ENCODE measurements at regions not wholly inside any gene's neighbourhood (a gene's known extent, or its start where the extent isn't known, plus 50 kb on each side); places are given as distances from the start of the nearest gene placed in this dataset.

GRCh38 chr21:35208104-35208503 is 159.0 kb upstream of the RUNX1 start:
- DNase-seq (ENCODE audit: low read depth), result no peak

- no peak for DNase-seq (ENCODE audit: low read depth)
These were observed 158.2 kb upstream of the RUNX1 start for GRCh38 chr21:35207322-35207721.

DNA sequence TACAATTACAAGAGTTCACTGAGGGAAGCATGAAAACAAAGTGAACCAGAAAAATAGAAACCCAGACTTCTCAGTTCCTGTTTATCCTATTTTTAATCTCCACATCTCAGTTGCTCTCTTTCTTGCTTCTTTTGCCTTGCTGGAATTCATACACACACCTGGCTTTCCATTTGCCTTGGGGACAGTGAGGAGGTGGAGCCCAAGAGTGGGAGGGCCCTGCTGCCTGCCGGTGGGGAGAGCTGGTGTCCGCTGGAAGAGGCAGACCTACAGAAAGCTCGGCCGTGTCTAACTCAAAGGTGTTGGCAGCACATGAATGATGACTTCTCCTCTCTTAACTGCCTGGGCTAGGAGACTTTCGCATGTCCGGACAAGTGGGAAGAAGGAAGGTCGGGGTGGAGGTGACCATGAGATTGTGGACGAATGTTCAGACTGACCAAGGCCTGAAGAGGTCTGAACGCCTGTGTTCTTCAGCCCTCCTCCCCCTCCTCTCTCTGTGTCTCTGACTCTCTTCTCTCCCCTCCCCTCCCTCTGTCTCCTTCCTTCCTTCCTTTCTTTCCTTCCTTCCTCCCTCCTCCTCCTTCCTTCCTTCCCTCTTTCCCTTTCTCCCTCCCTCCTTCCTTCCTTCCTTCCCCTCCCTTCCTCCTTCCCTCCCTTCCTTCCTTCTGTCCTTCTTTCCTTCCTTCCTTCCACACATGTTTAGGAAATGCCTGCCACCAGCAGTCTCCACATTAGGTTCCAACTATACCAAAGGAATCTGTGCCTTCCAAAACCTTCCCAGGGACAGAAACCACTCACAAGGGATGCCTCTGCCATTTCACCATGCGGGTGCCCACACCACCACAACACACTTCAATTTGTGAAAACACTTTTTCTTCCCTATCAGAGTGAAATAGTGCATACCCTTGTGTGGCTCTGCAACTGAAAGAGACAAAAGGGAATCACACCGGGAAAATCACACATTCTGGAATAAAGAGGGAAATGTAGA is 157.3 kb upstream of the RUNX1 start:
- no peak for DNase-seq (ENCODE audit: low read depth)

DNA sequence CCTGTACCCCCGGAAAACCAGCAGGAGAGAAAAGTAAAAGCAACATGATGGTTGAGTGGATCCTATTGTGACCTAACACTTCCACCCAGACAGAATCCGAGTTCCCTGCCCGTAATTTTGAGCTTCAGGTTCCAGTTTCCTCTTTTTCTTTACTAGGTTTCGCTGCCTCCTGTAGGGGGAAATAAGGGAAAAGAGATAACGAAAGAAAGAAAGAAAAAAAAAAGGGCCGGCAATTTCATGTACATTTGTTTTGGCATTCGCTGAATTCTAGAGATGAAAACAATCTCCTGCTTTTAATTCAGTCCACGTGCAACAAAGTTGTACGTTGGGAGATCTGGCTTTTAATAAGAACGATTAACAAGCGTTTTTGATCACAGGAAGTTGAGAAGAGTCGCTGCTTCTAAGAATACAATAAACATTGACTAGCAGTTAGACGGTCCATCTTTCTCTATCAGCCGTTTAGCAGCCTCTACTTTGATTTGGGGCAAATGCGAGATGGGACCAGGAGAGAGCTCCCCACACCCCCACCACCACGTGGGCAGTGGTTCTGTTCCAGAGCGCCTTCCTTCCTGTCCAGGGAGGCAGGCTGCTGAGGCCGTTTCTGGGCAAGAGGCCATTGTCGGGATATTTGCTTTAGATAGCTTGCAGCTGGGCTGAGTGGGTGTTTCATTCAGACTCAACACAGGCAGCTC is 155.9 kb upstream of the RUNX1 start:
- DNase-seq (ENCODE audit: low read depth), result no peak

DNA sequence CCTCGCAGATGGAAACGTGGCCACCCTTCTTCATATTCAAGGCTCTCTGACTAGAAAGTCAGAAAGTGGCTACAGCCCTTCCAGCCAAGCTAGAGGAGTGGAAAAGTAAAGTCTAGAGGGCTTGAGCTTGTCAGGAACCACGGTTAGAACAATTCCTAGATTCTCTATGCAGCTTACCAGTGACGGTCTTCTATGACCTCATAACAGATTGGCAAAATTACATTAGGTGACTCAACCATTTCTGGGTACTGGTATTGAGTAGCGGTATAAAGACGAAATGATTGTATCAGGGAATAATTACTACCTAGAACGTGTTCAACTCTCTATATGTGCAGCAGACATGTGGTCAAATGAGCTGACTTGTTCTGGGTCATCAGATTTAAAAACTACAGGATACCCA is 155.0 kb upstream of the RUNX1 start:
- no peak for DNase-seq (ENCODE audit: low read depth)

- DNase-seq (ENCODE audit: low read depth), result peak; percentile 84
These were observed 154.2 kb upstream of the RUNX1 start for GRCh38 chr21:35203093-35203977.

DNA sequence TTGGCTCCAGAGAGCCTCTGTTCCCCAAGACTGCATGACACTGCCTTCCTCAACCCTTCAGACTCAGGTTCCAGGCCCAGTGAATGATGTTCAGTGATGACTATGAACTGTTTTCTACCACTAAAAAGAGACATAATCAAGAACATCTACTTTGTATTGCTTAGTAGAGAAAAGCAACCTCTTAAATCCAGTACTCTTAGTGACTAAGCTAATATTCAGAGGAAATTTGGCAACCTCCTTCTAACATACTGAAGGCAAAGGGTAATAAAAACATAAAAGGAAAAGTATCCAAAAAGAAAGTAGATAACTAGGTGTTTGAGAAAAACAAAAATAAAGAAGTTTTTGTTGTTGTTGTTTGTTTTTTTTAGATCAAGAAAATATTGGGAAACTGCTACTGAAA is 153.3 kb upstream of the RUNX1 start:
- DNase-seq (ENCODE audit: low read depth), result peak; percentile 22

GRCh38 chr21:35201799-35202198 is 152.7 kb upstream of the RUNX1 start:
- no peak for DNase-seq (ENCODE audit: low read depth)

DNA sequence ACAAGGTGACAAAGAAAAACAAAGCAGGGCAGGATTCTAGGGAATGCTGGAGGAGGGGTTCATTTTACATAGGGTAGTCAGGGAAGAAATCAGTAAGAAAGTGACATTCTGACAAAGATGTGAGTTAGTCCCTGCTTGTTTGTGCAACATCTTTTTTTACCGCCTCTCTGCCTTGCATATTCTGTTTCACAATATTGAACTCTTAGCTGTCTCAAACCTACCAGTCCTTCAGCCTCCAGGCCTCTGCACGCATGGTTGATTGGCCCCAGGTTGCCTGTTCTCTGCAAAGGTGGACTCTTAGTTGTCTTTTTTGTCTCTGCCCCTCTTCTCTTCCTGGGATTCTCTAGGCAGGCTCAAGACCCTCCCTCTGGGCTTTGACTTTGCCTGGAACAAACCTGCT is 152.2 kb upstream of the RUNX1 start:
- no peak for DNase-seq (ENCODE audit: low read depth)

DNA sequence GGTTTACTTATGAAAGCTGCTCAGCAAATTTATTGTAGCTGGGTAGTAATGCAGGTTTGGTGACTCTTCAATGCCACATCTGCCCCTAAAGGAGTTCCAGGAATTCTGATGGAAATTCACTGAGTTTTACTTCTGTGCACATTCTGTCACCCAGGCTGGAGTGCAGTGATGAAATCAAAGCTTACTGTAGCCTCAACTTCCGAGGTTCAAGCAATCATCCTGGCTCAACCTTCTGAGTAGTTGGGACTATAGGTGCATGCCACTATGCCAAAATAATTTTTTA is 150.6 kb upstream of the RUNX1 start:
- no peak for DNase-seq (ENCODE audit: low read depth)

DNA sequence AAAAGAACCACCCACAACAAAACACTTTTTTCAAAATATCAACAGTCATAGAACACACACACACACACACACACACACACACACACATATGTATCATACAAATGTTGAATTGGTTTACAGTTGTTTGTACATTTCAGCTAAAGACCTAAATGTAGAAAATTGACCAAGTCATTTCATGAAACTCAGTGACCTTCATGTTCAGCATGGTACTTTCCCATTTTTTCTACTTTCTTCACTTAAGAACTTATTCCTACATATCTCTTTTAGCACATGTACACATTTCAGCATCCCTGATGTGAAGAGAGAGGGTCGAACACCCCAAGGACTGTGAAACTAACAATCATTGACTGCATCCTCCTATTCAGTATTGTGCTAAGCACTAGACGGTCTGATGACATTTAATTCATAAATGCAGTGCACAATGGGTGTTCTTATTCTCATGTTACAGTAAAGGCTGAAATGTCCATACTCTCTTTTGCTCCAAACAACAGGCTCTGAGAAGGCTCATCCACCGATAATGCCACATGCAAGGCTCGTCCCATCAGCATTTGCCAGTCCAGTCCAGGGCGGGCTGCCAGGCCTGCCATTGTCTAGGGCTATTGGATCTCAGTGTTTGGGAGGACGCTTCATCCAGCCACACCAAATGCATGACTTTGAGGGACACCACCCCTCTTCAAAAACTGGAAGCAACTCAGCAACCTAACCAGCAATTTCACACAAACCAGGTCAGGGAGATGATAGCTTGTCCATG is 150.1 kb upstream of the RUNX1 start:
- DNase-seq (ENCODE audit: low read depth), result no peak

- no peak for DNase-seq (ENCODE audit: low read depth)
These were observed 149.5 kb upstream of the RUNX1 start for GRCh38 chr21:35198565-35198964.

- DNase-seq (ENCODE audit: low read depth), result peak; percentile 93
These were observed 148.9 kb upstream of the RUNX1 start for GRCh38 chr21:35197992-35198431.

DNA sequence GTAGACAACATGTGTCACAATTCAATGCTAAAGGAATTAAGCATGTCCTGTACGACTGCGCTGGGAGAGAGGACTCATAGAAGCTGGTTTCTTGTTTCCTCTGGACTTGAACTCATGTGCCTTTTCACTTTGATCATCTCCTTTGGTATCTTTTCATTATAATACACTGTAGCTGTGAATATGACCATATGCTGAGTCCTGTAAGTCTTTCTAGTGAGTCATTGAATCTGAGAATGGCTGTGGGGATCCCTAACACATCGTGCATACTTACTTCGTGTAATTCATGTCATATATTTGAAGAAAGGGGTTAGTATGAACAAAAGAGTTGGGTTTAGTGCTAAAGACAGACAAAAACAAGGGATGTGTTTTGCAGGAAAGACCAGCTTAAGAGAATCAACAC is 148.1 kb upstream of the RUNX1 start:
- peak; percentile 42 for DNase-seq (ENCODE audit: low read depth)

GRCh38 chr21:35196128-35196527 is 147.0 kb upstream of the RUNX1 start:
- no peak for DNase-seq (ENCODE audit: low read depth)

GRCh38 chr21:35195232-35195631 is 146.1 kb upstream of the RUNX1 start:
- DNase-seq (ENCODE audit: low read depth), result peak; percentile 81

GRCh38 chr21:35191754-35192153 is 142.7 kb upstream of the RUNX1 start:
- DNase-seq (ENCODE audit: low read depth), result no peak

- DNase-seq (ENCODE audit: low read depth), result no peak
These were observed 142.0 kb upstream of the RUNX1 start for GRCh38 chr21:35191128-35191527.

- peak; percentile 75 for DNase-seq (ENCODE audit: low read depth)
These were observed 141.1 kb upstream of the RUNX1 start for GRCh38 chr21:35190201-35190701.

GRCh38 chr21:35189077-35189863 is 140.2 kb upstream of the RUNX1 start:
- no peak for DNase-seq (ENCODE audit: low read depth)

Measured in HT1080 (cell line).